HG03135 (cell line): ENCODE measurements at regions not wholly inside any gene's neighbourhood (a gene's known extent, or its start where the extent isn't known, plus 50 kb on each side); places are given as distances from the start of the nearest gene placed in this dataset.
"Not testable (repeated sequence)": the region's sequence is repeated elsewhere in the genome, so short reads cannot be mapped to it uniquely, and the experiment has no call there.

ENCODE experiments used
- ATAC-seq: cut with Tn5 transposase; IDR thresholded peaks from one replicate; pipeline ENCODE4 v1.9.1; 2021; ENCODE audit warnings: mild to moderate bottlenecking, moderate library complexity; ENCODE audit not compliant: unreplicated experiment

DNA sequence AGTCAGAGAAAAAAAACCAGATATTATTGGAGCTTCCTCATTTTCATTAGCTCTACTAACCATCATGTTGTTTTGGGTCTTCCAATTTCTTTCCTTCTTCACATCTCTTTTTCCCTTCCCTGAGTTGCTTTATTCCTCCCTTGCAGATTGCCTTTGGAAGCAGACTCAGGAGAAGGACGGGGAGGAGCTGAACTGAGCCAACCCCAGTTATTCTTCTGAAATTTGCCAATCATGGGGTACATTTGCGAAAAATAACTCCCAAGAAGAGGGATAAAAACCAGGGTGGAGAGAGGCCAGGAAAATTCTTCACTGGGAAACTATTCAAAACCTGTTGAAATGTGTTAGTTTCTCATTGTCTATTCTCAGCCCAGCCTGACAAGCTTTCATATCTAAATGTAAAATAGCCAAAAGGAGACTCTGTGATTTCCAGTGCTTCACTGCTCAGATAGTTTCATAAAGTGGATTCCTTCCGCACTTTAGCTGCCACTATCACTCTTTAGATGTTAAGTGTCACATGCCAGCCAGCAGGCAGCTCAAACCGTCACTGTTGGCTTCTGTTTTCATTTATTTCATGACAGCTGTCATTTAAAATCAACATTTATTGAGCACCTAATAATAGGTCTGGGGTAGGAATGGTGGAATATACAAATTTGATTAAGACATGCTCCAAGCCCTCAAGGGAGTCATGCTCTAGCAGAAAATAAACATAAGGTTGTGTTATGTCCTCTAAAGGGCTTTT, 204.5 kb downstream of the SREK1 start:
- no peak for ATAC-seq

DNA sequence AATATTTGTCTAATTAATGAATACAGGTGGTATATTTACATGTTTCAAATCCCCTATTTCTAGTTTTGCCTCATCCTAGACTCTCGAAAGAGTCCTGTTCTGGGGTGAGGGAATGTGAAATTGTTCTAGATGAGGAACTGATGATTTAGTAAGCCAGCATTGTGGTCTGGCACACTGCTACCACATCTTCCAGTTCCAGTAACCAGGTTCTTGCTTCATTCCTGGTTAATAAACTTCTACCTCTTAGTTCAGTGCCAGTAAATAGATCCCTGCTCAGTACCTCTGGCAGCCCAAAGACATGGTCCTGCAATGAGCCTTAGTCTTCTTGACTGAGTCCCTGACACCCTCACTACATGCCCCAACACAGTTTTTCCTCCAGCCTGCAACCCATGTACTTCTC, 207.7 kb downstream of the SREK1 start:
- ATAC-seq = no peak

DNA sequence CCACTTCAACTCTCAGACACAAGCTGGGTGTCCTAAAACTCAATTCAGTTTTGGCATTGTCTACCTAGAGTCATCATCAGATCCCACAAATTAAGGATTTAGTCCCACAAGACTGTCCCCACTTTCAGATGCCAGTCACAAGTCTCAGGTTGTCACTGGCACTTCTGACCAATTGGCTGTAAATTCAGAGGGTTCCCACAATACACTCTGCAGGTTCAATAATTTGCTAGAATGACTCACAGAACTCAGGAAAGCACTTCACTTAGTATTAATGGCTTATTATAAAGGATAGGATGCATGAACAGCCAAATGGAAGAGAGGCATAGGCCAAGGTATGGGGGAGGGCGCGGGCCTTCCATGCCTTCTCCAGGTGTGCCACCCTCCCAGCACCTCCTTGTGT, 209.1 kb downstream of the SREK1 start:
- no peak for ATAC-seq

DNA sequence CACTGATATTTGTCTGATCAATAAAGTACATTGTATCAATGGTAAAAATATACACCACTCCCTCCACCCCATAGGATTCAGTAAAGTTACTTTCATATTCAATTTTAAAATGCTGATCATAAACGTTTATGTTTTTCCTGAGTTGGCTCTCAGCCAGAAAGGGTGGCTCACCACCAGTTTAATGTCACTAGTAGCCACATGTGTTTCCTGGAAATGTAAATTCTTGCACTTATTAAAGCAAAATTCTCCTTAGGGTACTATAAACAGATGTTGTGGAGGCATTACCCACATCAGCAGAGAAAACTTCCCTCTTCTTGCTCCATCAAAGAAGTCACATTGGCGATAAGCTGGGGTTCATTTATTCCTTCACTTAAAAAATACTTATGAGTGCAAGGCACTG, 210.3 kb downstream of the SREK1 start:
- ATAC-seq = no peak

DNA sequence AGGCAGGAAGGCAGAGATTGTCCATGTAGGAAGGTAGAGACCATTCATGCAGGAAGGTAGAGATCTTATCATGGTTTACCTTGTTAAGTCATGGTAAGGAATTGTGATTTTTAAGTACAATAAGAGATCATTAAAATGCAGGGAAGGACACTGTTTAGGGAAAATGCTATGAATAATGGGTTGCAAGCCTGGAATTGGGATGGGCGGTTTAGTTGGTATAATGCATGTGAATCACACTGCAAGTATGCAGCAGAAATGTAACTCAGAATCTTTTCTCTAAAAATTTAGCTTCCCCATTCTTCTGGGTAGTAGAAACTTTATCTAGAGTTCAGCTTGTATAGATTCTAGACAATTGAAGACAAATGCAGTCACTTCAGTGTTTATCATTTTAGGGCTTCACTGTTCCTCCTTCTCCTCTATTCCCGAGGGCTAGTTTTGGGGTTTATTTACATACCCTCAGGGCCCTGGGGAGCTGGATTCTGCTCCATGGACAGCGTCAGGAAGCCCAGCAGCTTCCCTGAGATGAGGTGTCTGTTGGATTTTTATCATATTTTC, 212.0 kb downstream of the SREK1 start:
- ATAC-seq = no peak

DNA sequence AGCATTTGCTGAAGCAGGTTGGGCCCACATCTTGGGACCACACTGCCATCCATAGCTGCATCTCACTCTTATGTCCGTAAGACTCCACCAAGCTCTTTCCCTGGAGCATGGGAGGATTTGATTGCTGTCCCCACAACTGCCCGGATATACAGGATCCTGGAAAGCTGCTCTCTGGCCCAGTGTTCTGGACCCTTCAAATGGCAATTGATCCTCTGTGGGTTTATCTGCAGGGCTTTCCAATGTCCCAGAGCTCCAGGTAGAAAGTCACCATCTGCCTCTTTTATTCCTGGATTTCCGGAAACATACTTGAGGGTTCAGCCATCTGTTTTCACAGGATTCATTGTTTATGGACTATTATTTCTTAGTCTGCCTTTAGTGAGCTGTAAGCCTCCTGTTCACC, 214.6 kb downstream of the SREK1 start:
- ATAC-seq = no peak

DNA sequence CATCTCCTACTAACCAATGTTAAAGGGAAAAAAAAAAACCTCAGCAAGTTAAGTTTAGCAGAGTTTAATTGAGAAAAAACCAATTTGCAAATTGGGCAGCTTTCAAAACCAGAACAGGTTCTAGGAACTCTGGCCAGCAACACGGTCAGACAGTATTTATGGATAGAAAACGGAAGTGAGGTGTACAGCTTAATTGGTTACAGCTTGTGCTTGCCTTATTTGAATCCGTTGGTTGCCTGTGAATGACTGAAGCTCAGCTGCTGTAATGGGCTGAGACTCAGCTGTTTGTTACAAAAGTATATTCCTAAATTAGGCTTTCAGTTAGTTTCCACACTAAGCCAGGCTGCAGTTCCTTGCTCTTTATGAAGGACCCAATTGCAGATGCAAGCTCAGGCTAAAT, 217.0 kb downstream of the SREK1 start:
- ATAC-seq = no peak

DNA sequence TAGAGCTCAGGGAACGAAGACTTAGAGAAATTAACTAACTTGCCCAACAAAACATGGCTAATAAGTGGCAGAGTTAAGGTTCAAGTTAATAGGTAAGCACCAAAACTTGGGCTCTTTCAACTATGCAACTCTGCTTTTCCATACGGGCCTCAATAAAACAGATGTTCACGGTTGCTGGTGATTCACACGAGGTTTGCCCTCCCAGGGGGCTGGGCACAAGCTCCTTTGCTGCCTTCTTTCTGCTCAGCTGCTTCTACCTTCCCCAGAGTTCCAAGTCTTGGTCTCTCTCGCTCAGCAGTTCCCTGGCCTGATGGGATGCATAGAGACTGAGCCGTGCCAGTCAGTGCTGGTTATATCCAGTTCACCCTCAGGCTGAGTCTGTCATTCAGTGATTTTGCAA, 217.9 kb downstream of the SREK1 start:
- no peak for ATAC-seq

DNA sequence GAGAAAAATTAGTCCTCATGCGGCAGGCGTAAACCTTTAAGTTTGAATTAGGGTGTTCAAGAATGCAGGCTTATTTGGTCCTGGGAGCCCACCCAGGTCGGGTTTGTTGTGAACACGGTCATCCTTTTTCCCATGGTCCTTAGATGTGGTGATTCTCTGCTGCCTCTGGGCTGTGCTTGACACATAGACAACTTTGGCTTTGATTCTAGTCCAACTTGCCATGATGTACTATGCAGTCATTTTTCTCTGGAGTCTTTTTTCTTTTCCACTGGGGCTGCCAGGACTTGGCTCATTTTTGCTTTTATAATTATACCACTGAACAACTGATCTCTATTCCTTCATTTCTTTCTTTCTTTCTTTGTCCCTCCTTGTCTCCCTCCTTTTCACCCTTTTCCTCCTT, 218.6 kb downstream of the SREK1 start:
- ATAC-seq = no peak

DNA sequence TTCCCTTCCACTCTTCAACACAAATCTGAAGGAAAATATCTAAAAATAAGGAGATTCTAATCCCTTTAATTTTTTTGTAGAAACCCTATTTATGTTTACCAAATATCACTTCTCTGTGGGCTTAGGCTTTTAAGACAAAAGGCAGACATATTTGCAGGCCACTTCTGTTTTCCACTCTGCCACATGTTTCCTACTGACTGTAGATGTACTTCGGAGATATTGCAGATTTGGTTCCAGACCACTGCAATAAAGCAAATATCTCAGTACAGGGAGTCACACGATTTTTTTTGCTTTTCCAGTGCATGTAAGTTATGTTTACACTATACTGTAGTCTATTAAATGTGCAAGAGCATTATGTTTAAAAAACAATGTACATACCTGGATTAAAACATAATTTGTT, 219.0 kb downstream of the SREK1 start:
- ATAC-seq = no peak

DNA sequence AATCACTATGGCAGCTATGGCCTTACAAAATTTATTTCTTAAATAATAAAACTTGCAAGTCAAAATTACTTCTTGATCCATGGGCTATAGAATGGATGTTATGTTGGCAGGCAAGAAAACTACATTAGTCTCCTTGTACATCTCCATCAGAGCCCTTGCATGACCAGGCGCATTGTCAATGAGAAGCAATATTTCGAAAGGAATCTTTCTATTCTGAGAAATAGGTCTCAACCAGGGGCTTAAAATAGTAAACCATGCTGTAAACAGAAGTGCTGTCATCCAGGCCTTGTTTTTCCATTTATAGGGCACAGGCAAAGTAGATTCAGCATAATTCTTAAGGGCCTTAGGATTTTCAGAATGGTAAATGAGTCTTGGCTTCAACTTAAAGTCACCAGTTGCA, 220.1 kb downstream of the SREK1 start:
- ATAC-seq = no peak

DNA sequence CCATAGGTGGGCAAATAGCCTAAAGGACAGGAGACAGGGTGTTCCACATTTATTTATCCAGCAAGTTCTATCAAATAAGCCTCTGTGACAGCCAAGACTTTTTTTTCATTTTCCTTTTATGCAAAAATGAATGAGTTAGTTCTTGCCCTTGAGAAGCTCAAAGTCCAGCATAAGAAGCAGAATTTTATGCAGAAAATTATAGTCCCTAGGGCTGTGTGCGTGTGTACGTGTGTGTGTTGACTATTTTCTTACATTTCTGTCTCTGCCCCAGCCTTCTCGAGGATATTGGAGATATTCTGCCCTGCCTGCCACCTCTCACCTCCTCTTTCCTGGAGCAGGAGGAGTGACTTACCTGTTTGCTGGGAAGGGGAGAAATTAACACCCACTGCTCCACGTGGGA, 221.9 kb downstream of the SREK1 start:
- ATAC-seq = no peak

DNA sequence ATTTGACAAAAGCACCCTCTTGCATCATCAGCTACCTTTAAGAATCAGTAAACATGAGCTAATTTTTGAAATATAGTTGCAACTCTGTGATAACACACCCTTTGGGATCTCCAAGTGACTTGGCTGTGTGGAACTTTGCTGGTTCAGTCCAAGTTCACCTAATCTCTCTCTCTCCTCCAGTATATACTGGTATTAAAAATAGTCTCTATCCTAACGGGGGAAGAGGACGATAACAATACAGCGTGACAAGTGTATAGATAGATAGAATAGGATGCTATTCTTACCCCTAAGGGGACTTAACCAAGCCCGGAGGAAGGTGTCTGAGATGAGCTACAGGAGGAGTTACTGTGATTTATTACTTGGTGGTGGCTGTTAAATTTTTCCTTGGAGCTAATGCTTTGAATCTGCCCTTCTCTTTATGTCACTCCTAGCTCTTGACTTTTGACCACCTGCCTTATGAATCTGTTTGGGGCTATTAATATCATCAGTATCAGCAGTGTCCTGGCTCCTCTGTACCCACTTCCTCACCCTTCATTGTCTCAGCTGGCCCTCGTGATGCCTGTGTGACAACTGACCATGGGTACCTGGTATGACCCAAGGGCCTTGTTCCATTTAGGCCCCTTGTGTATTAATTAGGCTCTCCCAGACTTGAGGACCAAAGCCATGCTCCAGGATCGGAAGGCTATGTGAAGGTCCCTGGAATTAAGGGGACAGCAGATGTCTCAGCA, 223.9 kb downstream of the SREK1 start:
- ATAC-seq = no peak

DNA sequence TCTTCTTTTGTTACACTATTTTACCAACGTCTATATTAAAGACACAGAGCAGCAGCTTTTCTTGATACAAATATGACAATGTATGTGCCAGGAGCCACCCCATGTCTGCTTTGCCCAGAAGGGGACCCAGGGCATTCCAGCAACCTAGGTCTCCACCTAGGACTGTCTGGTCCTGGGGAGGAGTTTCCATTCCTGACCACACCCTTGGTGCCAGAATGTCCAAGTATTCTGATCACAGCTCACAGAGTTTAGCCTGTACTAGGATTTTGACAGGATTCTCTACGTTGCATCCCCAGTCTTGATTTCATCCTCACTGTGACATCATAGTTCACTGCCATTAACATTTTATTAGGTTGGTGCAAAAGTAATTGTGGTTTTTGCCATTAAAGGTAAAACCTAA, 224.7 kb downstream of the SREK1 start:
- no peak for ATAC-seq

DNA sequence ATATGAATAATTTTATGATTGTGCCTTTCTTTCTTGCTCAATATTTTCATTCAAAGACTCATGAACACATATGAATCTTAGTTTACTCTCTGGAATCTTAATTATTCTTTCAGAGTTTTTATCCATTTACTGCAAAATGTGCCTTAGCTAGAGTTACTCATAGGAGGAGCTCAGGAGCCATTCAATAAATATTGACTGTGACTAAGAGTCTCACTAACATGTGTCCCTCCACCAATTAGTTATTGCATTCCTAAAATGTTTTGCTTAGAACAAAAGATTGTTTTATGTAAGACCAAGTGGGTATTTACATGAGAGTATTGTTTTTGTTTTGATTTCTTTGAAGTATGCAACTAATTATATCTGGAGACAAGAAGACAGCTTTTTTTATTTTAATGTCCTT, 218.4 kb upstream of the MAST4 start:
- ATAC-seq = no peak

DNA sequence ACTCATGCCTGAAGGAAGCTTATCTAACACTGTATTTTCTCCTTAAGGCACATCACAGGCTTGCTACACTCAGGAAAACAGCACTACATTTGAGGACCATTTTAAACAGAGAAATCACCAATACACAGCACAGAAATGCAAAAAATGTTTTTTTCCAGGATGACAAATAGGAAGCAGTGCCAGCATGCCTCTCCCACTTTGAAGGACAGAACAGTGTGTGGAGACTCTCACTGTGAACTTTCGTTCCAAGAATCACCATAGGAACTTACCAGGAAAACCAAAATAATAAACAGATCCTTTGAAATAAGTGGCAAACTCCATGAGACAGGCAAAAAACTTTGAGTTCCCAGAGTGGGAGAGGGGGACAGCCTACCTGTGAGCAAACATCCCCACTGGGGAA, 217.8 kb upstream of the MAST4 start:
- no peak for ATAC-seq

DNA sequence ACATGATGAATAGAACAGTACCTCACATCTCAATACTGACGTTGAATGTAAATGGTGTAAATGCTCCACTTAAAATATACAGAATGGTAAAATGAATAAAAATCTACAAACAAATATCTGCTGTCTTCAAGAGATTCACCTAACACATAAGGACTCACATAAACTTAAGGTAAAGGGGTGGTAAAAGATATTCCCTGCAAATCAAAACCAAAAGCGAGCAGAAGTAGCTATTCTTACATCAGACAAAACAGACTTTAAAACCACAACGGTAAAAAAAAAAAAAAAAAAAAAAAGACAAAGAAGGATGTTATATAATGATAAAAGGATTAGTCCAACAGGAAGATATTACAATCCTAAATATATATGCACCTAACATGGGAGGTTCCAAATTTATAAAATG, 214.0 kb upstream of the MAST4 start:
- no peak for ATAC-seq

DNA sequence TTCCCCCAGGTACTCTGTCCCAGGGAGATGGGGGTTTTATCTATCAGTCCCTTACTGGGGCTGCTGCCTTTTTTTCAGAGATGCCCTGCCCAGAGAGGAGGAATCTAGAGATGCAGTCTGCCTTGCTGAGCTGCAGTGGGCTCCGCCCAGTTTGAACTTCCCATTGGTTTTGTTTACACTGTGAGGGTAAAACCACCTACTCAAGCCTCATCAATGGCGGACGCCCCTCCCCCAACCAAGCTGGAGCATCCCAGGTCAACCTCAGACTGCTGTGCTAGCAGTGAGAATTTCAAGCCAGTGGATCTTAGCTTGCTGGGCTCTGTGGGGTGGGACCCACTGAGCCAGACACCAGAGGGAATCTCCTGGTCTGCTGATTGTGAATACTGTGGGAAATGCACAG, 191.0 kb upstream of the MAST4 start:
- ATAC-seq = not testable (repeated sequence)

DNA sequence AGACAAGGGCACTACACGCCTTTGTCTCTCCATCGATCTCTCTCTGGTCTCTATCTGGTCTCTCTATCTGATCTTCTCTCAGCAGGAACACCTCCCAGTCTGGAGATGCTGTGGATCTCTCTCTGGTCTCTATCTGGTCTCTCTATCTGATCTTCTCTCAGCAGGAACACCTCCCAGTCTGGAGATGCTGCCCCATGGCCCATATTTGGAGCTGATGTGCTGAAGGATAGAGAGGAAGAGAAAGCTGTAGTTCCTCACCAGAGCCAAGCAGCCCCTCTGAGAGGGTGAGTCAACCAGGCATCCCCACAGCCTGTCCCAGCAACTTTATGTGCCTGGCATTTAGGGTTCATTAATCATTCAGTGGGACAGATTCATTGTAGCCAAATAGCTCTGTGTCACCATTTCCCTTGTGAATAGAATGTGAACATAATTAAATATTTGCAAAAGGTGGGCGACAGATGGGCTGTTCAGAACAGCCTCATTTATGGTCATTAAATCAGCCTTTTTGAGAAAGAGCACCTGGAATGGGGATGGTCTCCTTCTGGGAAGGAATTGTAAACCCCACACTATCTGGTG, 189.3 kb upstream of the MAST4 start:
- no peak for ATAC-seq

DNA sequence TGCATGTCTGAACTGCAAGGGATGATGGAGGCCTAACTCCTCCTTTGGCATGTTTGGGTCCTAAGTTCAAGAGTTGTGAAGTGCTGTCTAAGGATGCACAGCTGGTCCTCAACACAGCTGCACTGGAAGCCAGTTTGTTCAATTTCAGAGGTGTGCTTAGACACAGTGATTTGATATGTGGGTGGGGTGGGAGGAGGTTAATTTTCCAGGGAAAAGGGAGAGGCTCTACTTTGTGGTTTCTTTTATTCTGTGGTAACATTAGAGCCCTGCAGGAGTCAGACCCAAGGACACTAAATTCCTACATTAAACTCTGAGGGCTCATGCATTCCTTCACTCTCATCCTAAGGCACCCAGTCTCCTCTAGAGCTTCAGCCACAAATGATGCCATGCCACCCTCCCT, 188.4 kb upstream of the MAST4 start:
- no peak for ATAC-seq

DNA sequence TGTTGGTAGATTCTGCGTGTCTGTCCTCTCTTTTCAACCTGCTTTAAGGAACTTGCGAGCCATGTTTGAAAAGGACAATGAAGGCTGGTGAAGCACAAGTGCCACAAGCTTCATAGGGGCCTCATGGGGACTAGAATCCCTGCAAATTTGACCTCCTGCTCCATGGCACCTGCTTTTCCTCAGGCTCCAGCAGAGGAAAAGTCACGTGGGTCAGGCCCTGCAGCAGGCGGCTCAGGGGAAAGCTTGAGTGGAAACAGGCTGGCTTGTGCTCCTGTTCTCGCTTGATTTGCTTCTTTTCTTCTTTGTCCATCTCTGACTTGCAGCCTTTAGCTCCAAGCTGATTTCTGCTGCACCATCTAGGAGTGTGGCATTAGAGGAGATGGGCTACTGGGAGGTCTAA, 187.6 kb upstream of the MAST4 start:
- no peak for ATAC-seq

DNA sequence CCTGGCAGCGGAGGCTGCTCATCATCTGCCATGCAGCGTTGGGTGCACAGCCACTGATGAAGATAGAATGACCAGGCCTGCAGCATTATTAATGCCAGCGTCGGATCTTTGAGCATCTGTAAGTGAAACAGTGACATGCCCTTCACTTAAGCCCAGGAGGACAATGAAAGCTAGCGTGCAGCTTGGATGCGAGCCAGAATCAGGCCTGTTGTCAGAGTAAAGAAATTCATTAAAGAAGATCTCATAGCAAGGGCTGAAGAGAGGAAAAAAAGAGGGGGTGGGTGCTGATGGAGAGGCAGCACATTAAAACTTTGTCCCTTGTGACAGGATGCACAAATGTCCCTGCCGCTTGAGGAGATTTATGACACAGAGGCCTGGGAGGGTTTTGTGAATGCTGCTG, 186.1 kb upstream of the MAST4 start:
- ATAC-seq = no peak
